Thyroid gland (tissue), 4 donors: ENCODE measurements at regions not wholly inside any gene's neighbourhood (a gene's known extent, or its start where the extent isn't known, plus 50 kb on each side); places are given as distances from the start of the nearest gene placed in this dataset.

Experiments used
- CTCF ChIP-seq, 6 experiments: fragments of 200-600 bp in 3 of 6; fragments of 450-650 bp in 3 of 6; sonication (generic) in 3 of 6; IDR thresholded peaks; one replicate each; pipeline ENCODE4 v1.5.1; 2016 to 2019; ENCODE audit warnings: antibody characterized with exemption in 6 of 6, mild to moderate bottlenecking in 2 of 6, inconsistent platforms in 1 of 6, moderate library complexity in 1 of 6
- POLR2A ChIP-seq, 2 donors: fragments of 450-650 bp; IDR thresholded peaks; one replicate each; pipeline ENCODE4 v1.6.1; 2017; ENCODE audit warnings: antibody characterized with exemption in 2 of 2, mild to moderate bottlenecking in 2 of 2, moderate library complexity in 1 of 2

- TF ChIP-seq CTCF (IDR thresholded peaks at IDR 0.05): no peak
- no peak for TF ChIP-seq POLR2A (IDR thresholded peaks at IDR 0.05)
Measured at GRCh38 chr6:126217497-126217896, 122.4 kb upstream of the CENPW start.
